GM12875 (cell line): ENCODE measurements at regions not wholly inside any gene's neighbourhood (a gene's known extent, or its start where the extent isn't known, plus 50 kb on each side); places are given as distances from the start of the nearest gene placed in this dataset.

Experiments used
- H3K4me3 ChIP-seq: one replicate; pipeline ENCODE4 v1.5.1; 2011; ENCODE audit warnings: low read depth, low read length, control low read depth
- TF ChIP-seq, protein P1 (sequence below): IDR thresholded peaks from 2 replicates; pipeline ENCODE4 v1.5.1; 2011; ENCODE audit warnings: low read depth, mild to moderate bottlenecking, control low read depth, inconsistent platforms, low read length, moderate library complexity, borderline replicate concordance; ENCODE audit not compliant: insufficient read depth

DNA sequence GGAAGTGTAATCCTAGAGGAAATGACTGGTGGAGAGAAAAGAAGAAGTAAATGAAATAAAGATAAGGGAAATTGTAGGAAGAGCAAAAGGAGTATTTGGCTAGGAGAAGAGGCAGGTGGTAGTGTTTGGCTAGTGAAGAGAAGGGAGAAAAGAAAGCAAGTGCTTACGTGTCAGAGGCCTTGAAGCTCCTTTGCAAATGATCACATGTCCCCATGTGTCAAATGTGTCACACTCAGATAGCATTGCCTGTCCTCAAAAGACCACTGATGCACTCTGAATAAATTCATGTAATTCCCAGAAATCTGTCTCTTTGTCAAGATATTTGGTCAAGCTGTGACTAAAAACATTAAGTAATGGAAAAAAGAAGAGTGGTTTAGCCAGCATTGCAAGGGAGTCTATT lies 639.3 kb downstream of the TUSC7 start:
- TF ChIP-seq, protein P1, sequence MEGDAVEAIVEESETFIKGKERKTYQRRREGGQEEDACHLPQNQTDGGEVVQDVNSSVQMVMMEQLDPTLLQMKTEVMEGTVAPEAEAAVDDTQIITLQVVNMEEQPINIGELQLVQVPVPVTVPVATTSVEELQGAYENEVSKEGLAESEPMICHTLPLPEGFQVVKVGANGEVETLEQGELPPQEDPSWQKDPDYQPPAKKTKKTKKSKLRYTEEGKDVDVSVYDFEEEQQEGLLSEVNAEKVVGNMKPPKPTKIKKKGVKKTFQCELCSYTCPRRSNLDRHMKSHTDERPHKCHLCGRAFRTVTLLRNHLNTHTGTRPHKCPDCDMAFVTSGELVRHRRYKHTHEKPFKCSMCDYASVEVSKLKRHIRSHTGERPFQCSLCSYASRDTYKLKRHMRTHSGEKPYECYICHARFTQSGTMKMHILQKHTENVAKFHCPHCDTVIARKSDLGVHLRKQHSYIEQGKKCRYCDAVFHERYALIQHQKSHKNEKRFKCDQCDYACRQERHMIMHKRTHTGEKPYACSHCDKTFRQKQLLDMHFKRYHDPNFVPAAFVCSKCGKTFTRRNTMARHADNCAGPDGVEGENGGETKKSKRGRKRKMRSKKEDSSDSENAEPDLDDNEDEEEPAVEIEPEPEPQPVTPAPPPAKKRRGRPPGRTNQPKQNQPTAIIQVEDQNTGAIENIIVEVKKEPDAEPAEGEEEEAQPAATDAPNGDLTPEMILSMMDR, result no peak
- H3K4me3 ChIP-seq, result no peak overlapping the region

DNA sequence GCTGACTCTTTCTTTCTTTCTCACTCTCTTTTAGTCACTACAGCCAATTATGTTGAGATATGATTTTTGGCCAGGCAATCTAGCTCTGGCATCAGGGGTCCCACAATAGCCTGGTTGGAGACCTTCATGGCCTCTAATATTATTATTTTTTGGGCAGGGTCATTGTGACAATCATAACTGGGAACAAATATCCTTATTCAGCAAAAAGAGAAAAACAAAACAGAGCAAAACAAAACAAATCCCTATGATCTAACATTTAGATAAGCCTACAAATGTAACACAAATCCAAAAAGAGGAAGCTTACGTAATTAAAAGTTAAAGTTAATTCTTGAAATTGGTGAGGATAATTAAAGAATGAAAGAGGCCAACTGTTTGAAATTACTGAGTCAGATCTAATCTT lies 640.0 kb downstream of the TUSC7 start:
- TF ChIP-seq, protein P1, result no peak
- H3K4me3 ChIP-seq, result no peak overlapping the region

DNA sequence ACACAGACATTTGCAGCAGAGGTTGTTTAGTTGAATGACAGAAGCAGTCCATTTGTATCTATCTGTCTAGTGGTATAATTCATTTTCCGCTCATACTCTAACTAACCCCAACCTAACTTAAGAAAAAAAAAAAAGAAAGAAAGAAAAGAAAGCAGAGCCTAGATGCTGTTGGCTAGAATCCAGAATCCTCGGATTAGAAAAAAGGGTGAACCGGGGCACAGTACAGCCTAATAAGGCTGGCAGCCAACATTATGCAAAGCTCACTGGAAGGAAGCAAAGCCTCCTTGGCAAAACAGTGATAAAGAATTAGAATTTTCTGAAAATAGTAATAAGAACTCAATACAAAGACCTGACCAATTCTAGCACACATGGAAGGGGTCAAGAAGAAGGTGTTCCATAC lies 640.8 kb downstream of the TUSC7 start:
- TF ChIP-seq, protein P1, result no peak
- H3K4me3 ChIP-seq, result no peak overlapping the region

DNA sequence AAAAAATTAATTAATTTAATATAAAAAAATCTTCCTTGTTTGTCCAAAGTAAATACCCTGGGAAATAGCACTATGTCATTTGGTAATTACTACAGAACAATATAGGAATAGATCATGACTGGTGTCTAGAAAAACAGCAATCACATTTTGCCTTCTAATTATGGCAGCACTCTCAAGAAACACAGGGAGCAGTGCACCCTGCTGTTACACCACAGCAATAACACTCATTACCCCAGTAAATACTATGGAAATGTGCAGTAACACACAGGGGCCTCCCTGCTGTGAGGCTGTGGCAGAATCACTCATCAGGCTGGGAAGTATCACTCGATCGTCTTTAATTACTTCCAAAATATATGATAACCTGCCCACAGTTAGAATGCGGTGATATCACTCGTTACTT lies 646.0 kb downstream of the TUSC7 start:
- TF ChIP-seq, protein P1, result peak; percentile 34; the same call in 1 of the 2 replicates
- H3K4me3 ChIP-seq, result no peak overlapping the region

DNA sequence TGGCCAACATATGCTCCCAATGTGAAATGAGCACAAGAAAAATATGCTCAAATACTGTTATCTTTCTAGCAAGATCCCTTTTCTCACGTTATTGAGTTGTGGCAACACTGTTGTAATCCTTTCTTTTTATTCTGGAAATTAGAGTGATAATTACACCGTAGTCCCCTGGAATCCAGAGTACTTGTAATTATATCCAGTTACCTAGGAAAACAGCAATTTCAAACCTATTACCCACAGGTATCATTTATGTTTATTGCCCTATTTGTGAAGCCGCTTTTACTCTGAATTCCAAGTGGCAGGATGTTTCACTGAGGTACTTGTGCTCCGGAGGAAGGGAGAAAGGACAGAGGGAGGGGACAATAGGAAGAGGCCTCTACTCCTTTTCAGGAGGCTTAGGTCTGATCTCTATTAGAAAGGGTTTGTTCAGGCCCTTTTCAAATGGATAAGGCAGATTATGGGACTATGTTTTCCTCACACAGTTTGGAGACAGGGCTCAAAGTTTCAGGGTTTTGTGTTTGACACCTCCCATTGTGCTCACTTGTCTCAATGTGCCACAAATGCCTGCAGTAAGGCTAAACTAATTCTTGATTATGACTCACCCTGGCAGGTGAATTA lies 646.6 kb downstream of the TUSC7 start:
- no peak overlapping the region for H3K4me3 ChIP-seq
- TF ChIP-seq, protein P1, result no peak

DNA sequence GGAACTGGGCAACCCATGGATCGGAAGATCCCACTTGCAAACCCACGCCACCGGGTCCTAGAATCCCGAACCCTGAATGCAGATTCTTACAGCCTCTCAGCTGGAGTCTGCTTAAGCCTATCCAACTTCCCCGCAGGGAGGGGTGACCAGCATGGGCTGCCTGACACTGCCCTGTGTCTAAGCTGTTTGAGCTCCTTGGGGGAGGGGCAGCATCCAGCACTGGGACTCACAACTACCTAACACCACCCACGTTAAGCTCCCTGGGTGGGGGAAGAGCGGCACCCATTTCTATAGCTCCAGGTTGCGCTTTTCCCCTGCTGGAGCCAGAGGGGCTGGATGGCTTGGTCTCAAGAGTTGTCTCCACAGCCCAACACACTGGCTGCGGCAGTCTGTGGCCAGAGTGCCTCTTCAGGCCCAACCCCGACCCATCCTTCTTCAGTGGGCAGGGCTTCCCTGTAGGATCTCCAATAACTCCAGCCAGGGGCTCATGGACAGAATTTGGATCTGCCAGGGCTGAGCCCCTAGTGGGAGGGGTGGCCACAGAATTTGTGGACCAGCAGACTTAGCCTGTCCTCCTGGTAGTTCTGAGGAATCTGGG lies 649.2 kb downstream of the TUSC7 start:
- H3K4me3 ChIP-seq, result no peak overlapping the region
- TF ChIP-seq, protein P1, result no peak

DNA sequence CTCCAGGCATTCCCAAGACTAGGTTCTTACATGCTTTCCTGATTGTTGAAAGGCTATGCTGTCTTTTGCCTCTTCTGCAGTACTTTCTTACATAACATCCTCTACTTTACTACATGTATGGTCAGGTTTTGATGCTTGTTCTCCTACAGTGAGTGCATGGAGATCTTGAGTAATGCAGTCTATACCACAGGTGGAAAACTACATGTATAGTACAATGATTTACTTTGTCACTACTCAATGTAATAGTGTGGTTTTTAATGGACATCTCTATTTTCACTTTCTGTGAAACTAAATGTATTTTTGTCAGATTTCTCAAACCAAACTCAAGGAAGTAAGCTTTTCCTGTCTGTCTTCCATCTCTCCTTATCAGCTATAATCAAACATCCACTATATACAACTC lies 657.0 kb downstream of the TUSC7 start:
- no peak overlapping the region for H3K4me3 ChIP-seq
- TF ChIP-seq, protein P1, result no peak
